SKM-1 (cell line): ENCODE measurements at regions not wholly inside any gene's neighbourhood (a gene's known extent, or its start where the extent isn't known, plus 50 kb on each side); places are given as distances from the start of the nearest gene placed in this dataset.
"Not testable (repeated sequence)": the region's sequence is repeated elsewhere in the genome, so short reads cannot be mapped to it uniquely, and the experiment has no call there.

Experiments used
- DNase-seq: peaks from one replicate; lab custom pipeline; 2025; ENCODE audit not compliant: unreplicated experiment; lab: John Stamatoyannopoulos, UW

DNA sequence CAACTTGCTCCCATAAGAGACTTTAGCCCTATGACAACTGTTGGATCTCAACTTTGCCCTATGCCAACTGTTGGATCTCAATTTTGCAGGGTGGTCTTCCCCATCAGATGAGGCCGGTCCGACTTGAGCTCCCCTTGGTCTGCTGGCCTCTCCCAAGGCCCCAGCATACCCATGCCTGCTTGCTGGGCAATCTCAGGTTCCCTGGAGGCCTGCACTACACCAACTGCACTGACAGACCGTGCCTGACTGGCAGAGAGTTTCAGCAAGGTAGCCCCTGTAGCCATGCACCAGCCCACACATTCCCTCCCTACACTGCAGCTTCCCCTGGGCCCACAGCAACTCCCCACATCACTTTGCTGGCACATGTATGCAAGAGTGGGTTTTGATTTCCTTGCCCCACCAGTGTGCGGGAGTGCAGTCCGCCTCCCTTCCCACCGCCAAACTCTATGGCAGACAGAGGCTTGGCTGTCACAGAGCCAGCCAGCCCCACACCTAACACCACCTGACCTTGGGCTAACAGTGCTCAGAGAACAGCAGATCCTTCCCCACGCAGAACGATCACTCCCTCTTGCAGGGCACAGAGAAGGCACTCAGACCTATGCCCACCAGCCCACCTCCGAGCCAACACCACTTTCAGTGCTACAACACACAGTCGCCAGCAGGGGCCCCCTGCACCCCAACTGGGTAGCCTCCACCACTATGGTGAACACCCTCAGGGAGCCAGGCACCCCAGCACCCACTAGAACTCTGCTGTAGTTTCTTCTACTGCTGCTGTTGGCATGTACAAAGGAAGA is 279.9 kb upstream of the COX7C start:
- no peak for DNase-seq

GRCh38 chr5:86354664-86355063 is 263.1 kb upstream of the COX7C start:
- no peak for DNase-seq

- DNase-seq = no peak
Measured at GRCh38 chr5:86360801-86361200, 256.9 kb upstream of the COX7C start.

DNA sequence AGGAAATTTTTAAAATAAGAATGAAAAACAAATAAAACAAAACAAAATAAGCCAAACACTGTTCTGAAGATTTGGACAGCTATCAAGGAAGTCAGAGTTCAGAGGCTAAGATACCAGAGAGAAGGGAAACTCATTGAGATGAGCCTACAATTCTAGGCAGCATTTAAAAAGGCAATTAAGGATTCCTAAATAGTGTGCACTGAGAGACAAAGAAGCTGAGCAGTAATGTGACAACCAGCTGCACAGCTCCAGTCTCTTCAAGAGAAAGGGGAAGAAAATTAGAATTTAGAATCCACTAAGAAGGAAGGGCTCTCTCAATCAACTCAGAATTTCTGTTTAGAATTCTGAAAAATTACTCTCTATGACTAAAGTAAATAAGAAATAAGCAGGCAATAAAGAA is 246.7 kb upstream of the COX7C start:
- DNase-seq = no peak

- DNase-seq = no peak
Measured at GRCh38 chr5:86374611-86375010, 243.1 kb upstream of the COX7C start.

DNA sequence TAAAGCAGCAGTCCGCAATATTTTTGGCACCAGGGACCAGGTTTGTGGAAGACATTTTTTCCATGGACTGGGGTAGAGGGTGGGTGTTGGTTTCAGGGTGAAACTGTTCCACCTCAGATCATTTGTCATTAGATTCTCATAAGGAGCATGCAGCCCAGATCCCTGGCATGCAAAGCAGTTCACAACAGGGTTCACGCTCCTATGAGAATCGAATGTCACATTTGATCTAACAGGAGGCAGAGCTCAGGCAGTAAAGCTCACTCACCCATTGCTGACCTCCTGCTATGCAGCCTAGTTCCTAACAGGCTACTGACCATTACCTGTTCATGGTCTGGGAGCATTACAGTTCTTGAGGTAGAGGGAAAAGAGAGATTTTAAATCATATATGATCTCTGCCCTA is 241.5 kb upstream of the COX7C start:
- no peak for DNase-seq

DNA sequence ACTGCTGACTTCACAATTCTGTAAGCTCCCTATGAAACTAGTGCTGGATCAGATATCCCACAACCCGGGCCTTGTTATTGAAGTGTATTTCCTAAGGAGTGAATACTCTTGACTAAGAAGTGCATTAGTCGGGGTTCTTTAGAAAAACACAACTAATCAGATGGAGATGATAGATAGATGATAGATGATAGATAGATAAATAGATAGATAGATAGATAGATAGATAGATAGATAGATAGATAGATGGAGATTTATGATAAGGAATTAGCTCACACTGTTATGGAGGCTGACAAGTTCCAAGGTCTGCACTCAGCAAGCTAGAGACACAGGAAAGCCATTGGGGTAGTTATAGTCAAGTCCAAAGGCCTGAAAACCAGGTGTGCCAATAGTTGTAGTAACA is 214.6 kb upstream of the COX7C start:
- no peak for DNase-seq

GRCh38 chr5:86404256-86404655 is 213.5 kb upstream of the COX7C start:
- DNase-seq = no peak

DNA sequence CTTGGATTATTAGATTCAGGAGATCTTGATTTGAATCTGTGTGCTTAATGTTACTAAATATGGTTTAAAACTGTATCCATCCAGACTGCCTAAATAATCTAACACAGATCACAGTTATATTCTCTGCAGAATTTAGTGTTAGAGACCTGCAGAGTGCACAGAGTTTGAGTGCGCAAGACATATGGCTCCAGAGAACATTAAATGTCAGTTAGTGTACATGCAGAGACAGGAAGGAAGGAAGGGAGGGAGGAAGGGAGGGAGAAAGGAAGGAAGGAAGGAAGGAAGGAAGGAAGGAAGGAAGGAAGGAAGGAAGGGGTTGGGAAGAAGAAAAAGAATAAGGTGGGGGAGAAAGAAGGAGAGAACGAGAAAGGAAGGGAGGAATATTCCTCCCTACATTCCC is 210.0 kb upstream of the COX7C start:
- DNase-seq = no peak

- no peak for DNase-seq
Measured at GRCh38 chr5:86411596-86411995, 206.1 kb upstream of the COX7C start.

- no peak for DNase-seq
Measured at GRCh38 chr5:86427158-86427557, 190.6 kb upstream of the COX7C start.

- no peak for DNase-seq
Measured at GRCh38 chr5:86439593-86440110, 178.1 kb upstream of the COX7C start.

- no peak for DNase-seq
Measured at GRCh38 chr5:86442036-86442745, 175.6 kb upstream of the COX7C start.

- DNase-seq = no peak
Measured at GRCh38 chr5:86447362-86447761, 170.4 kb upstream of the COX7C start.

DNA sequence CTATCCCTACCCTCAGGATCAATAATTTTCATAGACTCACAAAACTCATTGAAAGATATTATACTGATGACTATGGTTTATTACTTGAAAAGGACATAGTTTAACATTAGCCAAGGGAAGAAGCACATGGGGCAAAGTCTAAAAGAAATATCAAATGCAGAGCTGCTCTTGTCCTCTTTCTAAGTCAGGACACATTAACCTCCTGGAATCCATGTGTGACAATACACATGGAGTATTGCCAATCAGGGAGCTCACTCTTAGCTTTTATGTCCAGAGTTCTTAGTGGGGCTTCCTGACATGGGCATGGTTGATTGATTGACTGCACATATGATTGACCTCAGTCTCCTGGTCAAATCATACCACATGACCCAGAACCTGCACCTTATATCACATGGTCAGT is 165.5 kb upstream of the COX7C start:
- no peak for DNase-seq

DNA sequence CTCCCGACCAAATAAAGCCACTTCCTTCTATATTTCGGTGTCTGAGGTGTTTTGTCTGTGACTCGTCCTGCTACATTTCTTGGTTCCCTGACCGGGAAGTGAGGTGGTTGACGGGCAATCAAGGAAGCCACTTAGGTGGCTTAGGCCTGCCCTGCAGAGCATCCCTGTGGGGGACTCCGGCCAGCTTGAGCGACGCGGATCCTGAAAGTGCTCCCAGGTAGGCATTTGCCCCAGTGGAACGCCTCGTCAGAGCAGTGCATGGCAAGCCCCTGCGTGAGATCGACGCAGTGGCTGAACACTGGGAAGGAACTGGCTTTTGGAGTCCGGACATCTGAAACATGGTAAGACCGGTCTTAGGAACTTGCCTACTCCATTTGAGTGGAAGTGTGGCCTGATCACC is 157.2 kb upstream of the COX7C start:
- no peak for DNase-seq

GRCh38 chr5:86461169-86461956 is 156.4 kb upstream of the COX7C start:
- no peak for DNase-seq

GRCh38 chr5:86463339-86463738 is 154.4 kb upstream of the COX7C start:
- DNase-seq = no peak

DNA sequence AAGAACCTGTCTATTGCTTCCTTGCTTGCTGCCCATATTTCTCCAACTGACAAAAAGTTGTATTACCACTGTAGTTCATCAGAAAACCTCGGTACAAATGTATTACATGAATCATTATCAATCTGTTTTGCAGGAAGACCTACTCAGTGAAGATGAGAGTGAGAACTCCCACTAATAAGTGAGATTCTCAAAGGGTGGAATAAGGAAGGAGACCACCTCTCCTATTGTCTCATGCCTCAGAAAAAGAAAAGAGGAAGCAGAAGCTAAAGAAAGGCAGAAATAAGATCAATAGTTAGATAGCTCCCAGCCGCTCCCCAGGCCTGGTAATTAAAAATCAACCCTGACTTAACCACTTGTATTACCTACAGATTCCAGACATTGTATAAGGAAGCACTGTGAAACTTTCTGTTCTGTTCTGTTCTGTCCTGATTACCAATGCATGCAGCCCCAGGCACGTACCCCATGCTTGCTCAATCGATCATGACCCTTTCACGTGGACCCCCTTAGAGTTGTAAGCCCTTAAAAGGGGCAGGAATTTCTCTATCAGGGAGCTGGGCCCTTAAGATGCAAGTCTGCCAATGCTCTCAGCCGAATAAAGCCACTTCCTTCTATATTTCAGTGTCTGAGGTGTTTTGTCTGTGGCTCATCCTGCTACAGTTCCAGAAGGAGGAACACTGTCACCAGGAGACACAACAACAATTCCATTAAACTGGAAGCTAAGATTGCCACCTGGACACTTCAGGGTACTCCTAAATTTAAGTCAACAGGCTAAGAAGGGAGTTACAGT is 152.5 kb upstream of the COX7C start:
- no peak for DNase-seq

- DNase-seq = not testable (repeated sequence)
Measured at GRCh38 chr5:86466721-86467120, 151.0 kb upstream of the COX7C start.

- DNase-seq = no peak
Measured at GRCh38 chr5:86482008-86482407, 135.7 kb upstream of the COX7C start.
